Endodermal cell (in vitro differentiated cells): ENCODE measurements at regions not wholly inside any gene's neighbourhood (a gene's known extent, or its start where the extent isn't known, plus 50 kb on each side); places are given as distances from the start of the nearest gene placed in this dataset.

Source experiments
- DNase-seq: peaks from one replicate; pipeline ENCODE4 v3.0.0-alpha.2; 2017
- H3K27ac ChIP-seq: 2 replicates; pipeline ENCODE4 v1.5.1; 2013; ENCODE audit warnings: mild to moderate bottlenecking, low read depth, low read length, moderate library complexity
- H3K27me3 ChIP-seq: 2 replicates; pipeline ENCODE4 v1.6.1; 2013; ENCODE audit warnings: mild to moderate bottlenecking, low read length, moderate library complexity; ENCODE audit not compliant: insufficient read depth, control insufficient read depth, poor library complexity, severe bottlenecking
- H3K36me3 ChIP-seq: 2 replicates; pipeline ENCODE4 v1.7.0; 2013; ENCODE audit warnings: mild to moderate bottlenecking, low read length, moderate library complexity; ENCODE audit not compliant: control insufficient read depth, insufficient read depth
- H3K4me1 ChIP-seq: one replicate; pipeline ENCODE4 v1.7.0; 2013; ENCODE audit warnings: low read length; ENCODE audit not compliant: control insufficient read depth, insufficient read depth
- H3K4me3 ChIP-seq: 2 replicates; pipeline ENCODE4 v1.5.1; 2013; ENCODE audit warnings: mild to moderate bottlenecking, low read length, moderate library complexity
- H3K9ac ChIP-seq: 2 replicates; pipeline ENCODE4 v1.6.1; 2013; ENCODE audit warnings: mild to moderate bottlenecking, low read length, moderate library complexity; ENCODE audit not compliant: poor library complexity, severe bottlenecking; ENCODE audit errors: extremely low read depth
- H3K9me3 ChIP-seq: 2 replicates; pipeline ENCODE4 v1.6.1; 2013; ENCODE audit warnings: mild to moderate bottlenecking, low read length, moderate library complexity; ENCODE audit not compliant: control insufficient read depth
- H3K27ac Mint-ChIP-seq: 2 replicates; pipeline ENCODE4 v1.8.0; 2020; ENCODE audit warnings: mixed read lengths
- H3K27me3 Mint-ChIP-seq: 2 replicates; pipeline ENCODE4 v1.8.0; 2021; ENCODE audit warnings: mild to moderate bottlenecking, mixed read lengths; ENCODE audit not compliant: insufficient read depth
- H3K36me3 Mint-ChIP-seq: 2 replicates; pipeline ENCODE4 v1.8.0; 2020; ENCODE audit warnings: low read depth, mixed read lengths
- H3K4me1 Mint-ChIP-seq: 2 replicates; pipeline ENCODE4 v1.8.0; 2020; ENCODE audit warnings: mixed read lengths
- H3K4me3 Mint-ChIP-seq: 2 replicates; pipeline ENCODE4 v1.8.0; 2020; ENCODE audit warnings: mild to moderate bottlenecking, moderate library complexity, mixed read lengths
- H3K9me3 Mint-ChIP-seq: 2 replicates; pipeline ENCODE4 v1.8.0; 2020; ENCODE audit warnings: mild to moderate bottlenecking, mixed read lengths
- CTCF ChIP-seq: fragments of 200-600 bp; sonication (generic); conservative IDR thresholded peaks from 2 replicates; pipeline ENCODE4 v1.5.0; 2021; ENCODE audit warnings: antibody characterized with exemption, mild to moderate bottlenecking
- WGBS, 2 experiments: methylation state at CpG; one replicate each; pipeline versions ENCODE4 v1.1.5 to v1.1.7; 2013; ENCODE audit warnings: missing lambda C conversion rate in 2 of 2, mixed read lengths in 1 of 2; ENCODE audit not compliant: insufficient coverage in 1 of 2, insufficient read length in 1 of 2; 5-methylcytosine and 5-hydroxymethylcytosine counted together

GRCh38 chr2:34241905-34242762 is 643.0 kb upstream of the FAM98A start:
- Mint-ChIP-seq H3K9me3 (peaks cover 20% of the 10 kb centered on the region), H3K27ac (no peak overlapping the region), H3K27me3 (no peaks in the 10 kb centered on the region), H3K4me1 (peaks cover 18% of the 10 kb centered on the region), H3K36me3 (peaks cover 5% of the 10 kb centered on the region), H3K4me3 (no peak overlapping the region)
- no peaks in the 10 kb centered on the region for H3K27me3 ChIP-seq
- H3K36me3 ChIP-seq, result no peaks in the 10 kb centered on the region
- no peak overlapping the region for H3K27ac ChIP-seq
- peaks cover 19% of the 10 kb centered on the region for H3K9me3 ChIP-seq
- no peak for DNase-seq
- TF ChIP-seq CTCF, result no peak
- no peak overlapping the region for H3K9ac ChIP-seq
- no peaks in the 10 kb centered on the region for H3K4me1 ChIP-seq
- no peak overlapping the region for H3K4me3 ChIP-seq
- WGBS, 2 experiments, result 77 to 80% methylated on average over 2 to 6 of the region's 6 CpGs

GRCh38 chr2:34239511-34239910 is 640.4 kb upstream of the FAM98A start:
- Histone ChIP-seq H3K36me3 (no peaks in the 10 kb centered on the region), H3K27ac (no peak overlapping the region), H3K9me3 (peaks cover 30% of the 10 kb centered on the region), H3K9ac (no peak overlapping the region), H3K4me1 (no peaks in the 10 kb centered on the region), H3K4me3 (no peak overlapping the region), H3K27me3 (no peaks in the 10 kb centered on the region)
- Mint-ChIP-seq H3K27ac (no peak overlapping the region), H3K4me3 (no peak overlapping the region), H3K36me3 (peaks cover 10% of the 10 kb centered on the region), H3K9me3 (peaks cover 29% of the 10 kb centered on the region), H3K4me1 (peaks cover 18% of the 10 kb centered on the region), H3K27me3 (no peaks in the 10 kb centered on the region)
- TF ChIP-seq CTCF, result no peak
- DNase-seq, result no peak
- 93 to 100% methylated on average over 1 of the region's 1 CpG for WGBS, 2 experiments

GRCh38 chr2:34234823-34235222 is 635.7 kb upstream of the FAM98A start:
- Mint-ChIP-seq H3K36me3 (peaks cover 10% of the 10 kb centered on the region), H3K4me3 (no peak overlapping the region), H3K27me3 (no peaks in the 10 kb centered on the region), H3K9me3 (peaks cover 27% of the 10 kb centered on the region), H3K4me1 (no peaks in the 10 kb centered on the region), H3K27ac (no peak overlapping the region)
- Histone ChIP-seq H3K9me3 (peaks cover 30% of the 10 kb centered on the region), H3K4me3 (no peak overlapping the region), H3K27me3 (no peaks in the 10 kb centered on the region), H3K9ac (no peak overlapping the region), H3K4me1 (no peaks in the 10 kb centered on the region), H3K36me3 (no peaks in the 10 kb centered on the region), H3K27ac (no peak overlapping the region)
- no peak for DNase-seq
- WGBS, 2 experiments, result 73 to 97% methylated on average over 1 to 2 of the region's 3 CpGs
- no peak for TF ChIP-seq CTCF
